Activated CD4-positive, alpha-beta T cell treated with anti-CD3 and anti-CD28 coated beads for 36 hours (primary cell): ENCODE measurements at regions not wholly inside any gene's neighbourhood (a gene's known extent, or its start where the extent isn't known, plus 50 kb on each side); places are given as distances from the start of the nearest gene placed in this dataset.
"Not testable (repeated sequence)": the region's sequence is repeated elsewhere in the genome, so short reads cannot be mapped to it uniquely, and the experiment has no call there.

Source experiments
- ATAC-seq: fragments of 200-7000 bp; cut with Tn5 transposase; one replicate; pipeline ENCODE4 v1.10.0; 2021; ENCODE audit warnings: mild to moderate bottlenecking, moderate library complexity
- CTCF ChIA-PET: fragments of 350-600 bp; sonication (Branson Sonifier 250); formaldehyde crosslinking; loops from one replicate; lab custom pipeline; 2021; ENCODE audit warnings: antibody characterized with exemption; lab: Charles Lee
- POLR2A ChIA-PET: fragments of 350-600 bp; sonication (Branson Sonifier 250); formaldehyde crosslinking; loops from one replicate; lab custom pipeline; 2021; ENCODE audit warnings: antibody characterized with exemption, inconsistent platforms; lab: Charles Lee
- DNase-seq: peaks from one replicate; pipeline ENCODE4 v3.0.0-alpha.2; 2020
- H3K27ac Mint-ChIP-seq: one replicate; pipeline ENCODE4 v1.8.0; 2021; ENCODE audit warnings: mixed read lengths
- H3K27me3 Mint-ChIP-seq: one replicate; pipeline ENCODE4 v1.8.0; 2021; ENCODE audit warnings: mixed read lengths
- H3K36me3 Mint-ChIP-seq: one replicate; pipeline ENCODE4 v1.8.0; 2021; ENCODE audit warnings: low read depth, mixed read lengths
- H3K4me1 Mint-ChIP-seq: one replicate; pipeline ENCODE4 v1.8.0; 2021; ENCODE audit warnings: mixed read lengths
- H3K4me3 Mint-ChIP-seq: one replicate; pipeline ENCODE4 v1.8.0; 2021; ENCODE audit warnings: mild to moderate bottlenecking, moderate library complexity, mixed read lengths
- H3K9me3 Mint-ChIP-seq: one replicate; pipeline ENCODE4 v1.8.0; 2021; ENCODE audit warnings: low read depth, mixed read lengths
- intact Hi-C, 2 experiments: fragments of 100-400 bp; cut with DNase I in 1 of 2; cut with micrococcal nuclease in 1 of 2; formaldehyde crosslinking; loops; one replicate each; pipeline versions ENCODE4 v1.14.2 to v1.15.1; 2022 to 2024; cut with DNase I, micrococcal nuclease

DNA sequence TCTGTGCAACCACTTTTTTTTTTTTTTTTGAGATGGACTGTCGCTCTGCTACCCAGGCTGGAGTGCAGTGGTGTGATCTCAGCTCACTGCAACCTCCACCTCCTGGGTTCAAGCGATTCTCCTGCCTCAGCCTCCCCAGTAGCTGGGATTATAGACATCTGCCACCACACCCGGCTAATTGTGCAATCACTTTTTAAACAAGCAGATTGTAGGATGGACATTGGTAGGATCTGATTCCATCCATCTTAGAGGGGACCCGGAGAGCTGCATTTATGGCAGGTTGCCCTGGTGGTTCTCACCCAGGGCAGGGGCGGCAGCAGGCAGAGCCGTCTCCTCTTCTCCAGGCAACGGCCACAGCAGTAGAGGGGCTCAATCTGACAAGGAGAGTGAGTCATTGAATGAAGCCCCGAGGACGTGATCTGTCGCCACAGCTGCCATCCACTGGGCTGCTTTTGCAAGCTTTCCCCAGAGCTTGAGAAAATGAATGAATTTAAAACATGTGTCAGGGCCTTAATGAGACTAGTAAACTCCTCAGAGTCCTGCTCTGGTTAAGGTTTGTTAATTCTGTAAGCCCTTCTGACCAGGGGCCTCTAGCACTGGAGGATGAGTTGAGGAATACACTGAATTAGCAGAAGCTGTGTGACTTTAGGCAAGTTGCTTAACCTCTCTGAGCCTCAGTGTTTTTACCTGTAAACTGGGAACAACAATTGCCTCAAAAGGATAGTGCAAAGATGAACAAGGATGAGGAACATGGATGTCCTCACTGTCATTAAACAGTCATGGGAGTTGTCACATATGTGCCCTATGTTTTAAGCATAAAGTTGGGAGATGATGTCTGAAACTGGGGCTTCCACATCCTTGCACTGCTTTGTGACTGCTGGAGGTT is 129.1 kb downstream of the ASB7 start:
- Mint-ChIP-seq H3K4me1 (no peaks in the 10 kb centered on the region), H3K4me3 (no peak overlapping the region), H3K36me3 (no peaks in the 10 kb centered on the region), H3K9me3 (peaks cover 2% of the 10 kb centered on the region), H3K27ac (no peak overlapping the region), H3K27me3 (peaks cover 4% of the 10 kb centered on the region)
- no peak for ATAC-seq
- CTCF ChIA-PET = interaction anchor here (0.7 kb wide), 1 partner anchor 12 kb away, joined by 3 read pairs; no protein-coding TSS in a partner anchor
- DNase-seq = no peak
- POLR2A ChIA-PET = no interaction called here
- intact Hi-C loops = no loop called here

DNA sequence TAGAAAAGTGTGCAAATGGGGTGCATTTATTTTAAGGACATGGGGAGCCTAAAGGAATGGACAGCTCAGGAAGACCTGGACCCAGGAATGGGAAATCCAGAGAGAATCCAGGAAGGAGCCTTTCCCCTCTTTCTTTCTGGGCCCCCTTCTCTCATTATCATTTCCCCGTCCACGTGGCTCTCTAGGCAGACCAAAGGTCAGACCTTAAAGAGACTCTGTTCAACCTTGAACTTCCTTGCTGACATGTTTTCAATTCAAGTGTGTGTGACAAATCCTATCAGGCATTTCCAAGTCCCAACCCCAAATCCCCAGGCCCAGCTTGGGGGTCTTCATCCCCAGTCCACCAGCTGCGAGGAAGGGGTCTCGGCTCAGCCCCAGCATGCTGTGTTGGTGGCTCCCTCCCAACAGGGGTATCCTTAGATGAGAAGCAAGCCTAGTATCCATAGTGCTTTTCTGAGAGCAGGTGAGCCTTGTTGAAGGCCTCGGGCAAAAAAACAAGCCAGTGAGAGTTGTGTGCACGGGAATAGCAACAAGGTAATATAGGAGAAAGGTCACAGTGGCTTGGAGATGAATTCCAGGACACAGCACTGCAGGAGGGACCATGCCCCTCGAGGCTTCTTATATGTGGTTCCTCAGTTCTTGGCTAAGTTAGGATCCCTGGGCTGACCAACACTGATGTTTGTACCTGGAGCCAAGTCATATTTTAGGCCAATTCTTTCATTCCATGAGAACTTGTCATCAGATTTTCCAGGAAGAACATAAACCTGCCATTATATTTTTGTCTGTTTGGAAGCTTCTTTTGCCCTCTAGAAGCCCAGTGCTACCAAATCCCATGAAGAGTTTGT is 130.0 kb downstream of the ASB7 start:
- H3K9me3 Mint-ChIP-seq = peaks cover 2% of the 10 kb centered on the region
- DNase-seq = no peak
- POLR2A ChIA-PET = no interaction called here
- H3K27me3 Mint-ChIP-seq = peaks cover 4% of the 10 kb centered on the region
- H3K4me1 Mint-ChIP-seq = no peaks in the 10 kb centered on the region
- no peak overlapping the region for H3K27ac Mint-ChIP-seq
- H3K36me3 Mint-ChIP-seq = no peaks in the 10 kb centered on the region
- no peak for ATAC-seq
- H3K4me3 Mint-ChIP-seq = no peak overlapping the region
- intact Hi-C loops = no loop called here
- CTCF ChIA-PET = no interaction called here

- DNase-seq (no peak), ATAC-seq (no peak)
- ChIA-PET CTCF (interaction anchor here (0.6 kb wide), 1 partner anchor 113 kb away, joined by 3 read pairs; no protein-coding TSS in a partner anchor), POLR2A (no interaction called here)
- Mint-ChIP-seq H3K4me3 (no peak overlapping the region), H3K27me3 (no peaks in the 10 kb centered on the region), H3K36me3 (no peaks in the 10 kb centered on the region), H3K9me3 (peaks cover 2% of the 10 kb centered on the region), H3K4me1 (no peaks in the 10 kb centered on the region), H3K27ac (no peak overlapping the region)
- intact Hi-C loops = no loop called here
These were observed 130.9 kb downstream of the ASB7 start for GRCh38 chr15:100733101-100733842.

- DNase-seq, H3K27ac Mint-ChIP-seq, H3K4me3 Mint-ChIP-seq, H3K9me3 Mint-ChIP-seq, POLR2A ChIA-PET, H3K27me3 Mint-ChIP-seq, intact Hi-C loops, H3K36me3 Mint-ChIP-seq, ATAC-seq, H3K4me1 Mint-ChIP-seq: not testable (repeated sequence)
- CTCF ChIA-PET = interaction anchor here (0.6 kb wide), 1 partner anchor 113 kb away, joined by 3 read pairs; no protein-coding TSS in a partner anchor
These were observed 131.4 kb downstream of the ASB7 start for GRCh38 chr15:100733843-100734185.

- no peak overlapping the region for H3K27ac Mint-ChIP-seq
- ChIA-PET POLR2A (no interaction called here), CTCF (interaction anchor here (0.8 kb wide), 1 partner anchor 241 kb away, joined by 3 read pairs; no protein-coding TSS in a partner anchor)
- ATAC-seq (no peak), DNase-seq (no peak)
- H3K4me1 Mint-ChIP-seq = no peaks in the 10 kb centered on the region
- no peaks in the 10 kb centered on the region for H3K27me3 Mint-ChIP-seq
- no peaks in the 10 kb centered on the region for H3K36me3 Mint-ChIP-seq
- H3K9me3 Mint-ChIP-seq = peaks cover 2% of the 10 kb centered on the region
- H3K4me3 Mint-ChIP-seq = no peak overlapping the region
- intact Hi-C loops = no loop called here
These were observed 132.2 kb downstream of the ASB7 start for GRCh38 chr15:100734586-100734985.

DNA sequence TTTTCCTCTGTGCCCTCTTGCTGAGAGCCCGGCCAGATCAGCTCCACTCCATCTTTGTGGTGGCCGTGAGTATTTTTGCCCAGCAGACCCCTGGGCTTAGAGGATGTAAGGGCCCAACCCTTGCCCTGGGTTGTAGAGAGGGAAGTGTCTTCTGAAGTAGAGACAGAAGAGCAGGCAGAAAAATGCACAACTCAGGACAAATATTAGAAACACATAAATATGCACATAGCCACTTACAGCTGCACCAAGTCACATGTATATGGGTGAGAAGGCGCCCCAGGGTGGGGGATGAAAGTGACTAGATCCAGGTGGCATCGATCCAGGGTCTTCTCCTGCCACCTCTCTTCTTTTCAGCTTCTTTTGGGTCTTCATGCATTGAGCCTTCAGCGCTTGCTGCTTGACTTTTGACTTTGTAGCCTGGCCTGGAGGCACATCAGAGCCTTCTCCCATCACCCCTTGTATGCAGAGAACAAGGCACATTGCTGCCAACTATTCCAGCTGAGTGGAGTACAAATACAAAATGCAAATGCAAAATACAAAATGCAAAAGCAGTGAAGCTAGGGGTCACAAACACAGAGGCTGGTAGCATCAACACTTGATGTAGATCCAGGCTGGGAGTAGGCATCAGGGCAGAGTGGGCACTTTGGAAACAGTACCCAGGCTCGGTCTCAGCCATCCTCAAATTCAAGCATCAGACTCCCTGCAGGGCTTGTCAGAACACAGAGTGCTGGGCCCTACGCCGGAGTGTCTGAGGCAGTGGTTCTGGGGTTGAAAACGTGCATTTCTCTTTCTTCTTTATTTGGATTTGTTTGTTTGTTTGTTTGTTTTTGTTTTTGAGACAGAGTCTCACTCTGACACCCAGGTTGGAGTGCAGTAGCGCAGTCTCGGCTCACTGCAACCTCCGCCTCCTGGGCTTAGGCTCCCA is 133.0 kb downstream of the ASB7 start:
- H3K27ac Mint-ChIP-seq = no peak overlapping the region
- CTCF ChIA-PET = interaction anchor here (0.8 kb wide), 1 partner anchor 240 kb away, joined by 3 read pairs; no protein-coding TSS in a partner anchor
- H3K9me3 Mint-ChIP-seq = peaks cover 2% of the 10 kb centered on the region
- H3K27me3 Mint-ChIP-seq = no peaks in the 10 kb centered on the region
- DNase-seq = no peak
- intact Hi-C loops = no loop called here
- no peaks in the 10 kb centered on the region for H3K36me3 Mint-ChIP-seq
- no peak for ATAC-seq
- POLR2A ChIA-PET = no interaction called here
- H3K4me1 Mint-ChIP-seq = no peaks in the 10 kb centered on the region
- H3K4me3 Mint-ChIP-seq = no peak overlapping the region

GRCh38 chr15:100737214-100737613 is 134.8 kb downstream of the ASB7 start:
- H3K27me3 Mint-ChIP-seq = peaks cover 2% of the 10 kb centered on the region
- no peak overlapping the region for H3K4me3 Mint-ChIP-seq
- POLR2A ChIA-PET = no interaction called here
- CTCF ChIA-PET = interaction anchor here (0.9 to 1.0 kb wide), 2 partner anchors 14 to 34 kb away, joined by 3 read pairs; no protein-coding TSS in a partner anchor
- no peaks in the 10 kb centered on the region for H3K4me1 Mint-ChIP-seq
- no peak for ATAC-seq
- no peak overlapping the region for H3K27ac Mint-ChIP-seq
- intact Hi-C loops = no loop called here
- DNase-seq = no peak
- no peaks in the 10 kb centered on the region for H3K36me3 Mint-ChIP-seq
- peaks cover 2% of the 10 kb centered on the region for H3K9me3 Mint-ChIP-seq

DNA sequence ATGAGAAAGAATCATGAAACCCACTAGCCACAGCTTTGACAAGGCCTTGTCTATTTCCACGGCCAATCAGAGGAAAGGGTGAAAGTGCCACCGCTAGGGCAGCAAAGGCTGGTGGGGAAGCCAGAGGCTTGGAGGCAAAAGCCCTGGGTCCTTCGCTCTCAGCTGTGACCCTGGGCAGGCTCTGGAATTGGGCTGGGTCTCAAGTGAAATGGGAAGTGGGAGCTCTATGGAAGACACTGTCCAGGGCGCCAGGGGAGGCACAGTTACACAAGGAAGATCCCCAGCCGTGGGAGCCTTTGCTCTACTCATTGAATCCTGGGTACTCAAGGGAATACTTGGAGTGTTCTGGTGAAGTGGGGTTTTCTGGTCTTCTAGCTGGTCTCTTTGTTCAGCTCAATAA is 136.2 kb downstream of the ASB7 start:
- ChIA-PET POLR2A (no interaction called here), CTCF (interaction anchor here (0.6 to 0.7 kb wide), 2 partner anchors 142 to 407 kb away, joined by 3 read pairs; no protein-coding TSS in a partner anchor)
- Mint-ChIP-seq H3K27me3 (peaks cover 5% of the 10 kb centered on the region), H3K36me3 (no peaks in the 10 kb centered on the region), H3K4me1 (no peaks in the 10 kb centered on the region), H3K27ac (no peak overlapping the region), H3K4me3 (no peak overlapping the region), H3K9me3 (peaks cover 2% of the 10 kb centered on the region)
- ATAC-seq (no peak), DNase-seq (no peak)
- intact Hi-C loops = no loop called here

GRCh38 chr15:100740138-100740537 is 137.7 kb downstream of the ASB7 start:
- intact Hi-C loops = no loop called here
- Mint-ChIP-seq H3K4me3 (no peak overlapping the region), H3K4me1 (no peaks in the 10 kb centered on the region), H3K9me3 (no peaks in the 10 kb centered on the region), H3K27ac (no peak overlapping the region), H3K36me3 (no peaks in the 10 kb centered on the region), H3K27me3 (peaks cover 5% of the 10 kb centered on the region)
- ChIA-PET CTCF (interaction anchor here (1.5 kb wide), 1 partner anchor 133 kb away, joined by 6 read pairs; no protein-coding TSS in a partner anchor), POLR2A (no interaction called here)
- no peak for ATAC-seq
- DNase-seq = no peak

- no peaks in the 10 kb centered on the region for H3K4me1 Mint-ChIP-seq
- no peak for ATAC-seq
- no peak for DNase-seq
- ChIA-PET CTCF (interaction anchor here (0.9 kb wide), 1 partner anchor 121 kb away, joined by 3 read pairs; no protein-coding TSS in a partner anchor), POLR2A (no interaction called here)
- peaks cover 16% of the 10 kb centered on the region for H3K9me3 Mint-ChIP-seq
- no peaks in the 10 kb centered on the region for H3K36me3 Mint-ChIP-seq
- H3K27ac Mint-ChIP-seq = no peak overlapping the region
- intact Hi-C loops = no loop called here
- H3K27me3 Mint-ChIP-seq = peaks cover 34% of the 10 kb centered on the region
- H3K4me3 Mint-ChIP-seq = no peak overlapping the region
These were observed 128.0 kb upstream of the ALDH1A3 start for GRCh38 chr15:100751585-100751984.
